ENCODE measurements at regions not wholly inside any gene's neighbourhood (a gene's known extent, or its start where the extent isn't known, plus 50 kb on each side); places are given as distances from the start of the nearest gene placed in this dataset.

DNA sequence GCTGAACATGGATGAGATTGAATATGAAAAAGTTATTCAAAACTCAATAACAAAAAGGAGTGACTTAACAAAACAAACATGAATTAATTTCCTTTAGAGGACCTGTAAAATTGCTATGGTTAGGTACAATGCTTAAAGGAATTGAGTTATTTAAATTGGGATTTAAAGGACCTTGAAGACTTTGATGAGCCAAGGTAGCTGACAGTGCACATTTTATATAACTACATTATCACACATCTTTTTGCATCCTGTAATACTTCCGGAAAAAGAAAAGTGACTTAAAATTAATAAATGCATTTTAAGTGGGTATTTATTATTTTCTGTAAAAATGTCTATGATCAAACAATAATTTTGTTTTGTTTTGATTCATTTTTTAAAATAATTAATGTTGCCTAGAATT is 964.8 kb upstream of the SLIT2 start:
- POLR2A ChIA-PET, result no interaction called here
- no TSS peak for BruUV-seq (replicated peaks)
- intact Hi-C loops (cut with micrococcal nuclease; ENCODE audit: unreplicated experiment), result no loop called here

GRCh38 chr4:19285146-19285545 is 966.6 kb upstream of the SLIT2 start:
- no peaks in the 10 kb centered on the region for H3K27me3 ChIP-seq (ENCODE audit: control insufficient read depth, insufficient read depth, low read length)
- no peaks in the 10 kb centered on the region for H3K9me3 ChIP-seq (ENCODE audit: control insufficient read depth, insufficient read depth, low read depth, low read length)
- in situ Hi-C loops (cut with HindIII; ENCODE audit: low pct_unique_long_range_greater_than_20kb, low sequenced_read_pairs), result no loop called here
- TF ChIP-seq POLR2AphosphoS5 (IDR thresholded peaks at IDR 0.05; ENCODE audit: low read depth, low read length), result no peak
- TF ChIP-seq SIN3A (IDR thresholded peaks at IDR 0.05; ENCODE audit: borderline replicate concordance, insufficient read depth, low read depth, low read length), result no peak
- TF ChIP-seq TCF7L2 (IDR thresholded peaks at IDR 0.05; ENCODE audit: low read depth, low read length), result no peak
- TF ChIP-seq REST (IDR thresholded peaks at IDR 0.05; ENCODE audit: insufficient read depth in 1 of 2, low read depth in 2 of 2, low read length in 1 of 2), result no peak
- no peak for TF ChIP-seq CTCF (IDR thresholded peaks at IDR 0.05)
- H3K4me3 ChIP-seq (ENCODE audit: low read depth in 2 of 2, low read length in 2 of 2), result no peak overlapping the region
- BruUV-seq (replicated peaks), result no TSS peak
- no peaks in the 10 kb centered on the region for H3K36me3 ChIP-seq (ENCODE audit: control insufficient read depth, insufficient read depth, low read length)
- H3K27ac ChIP-seq (ENCODE audit: low read length), result no peak overlapping the region
- DNase-seq (ENCODE audit: low read depth, low spot score) (no peak), ATAC-seq (no peak)
- intact Hi-C loops (cut with micrococcal nuclease; ENCODE audit: unreplicated experiment), result no loop called here
- H3K4me1 ChIP-seq (ENCODE audit: control insufficient read depth, insufficient read depth, low read length), result no peaks in the 10 kb centered on the region
- ChIA-PET POLR2A (no interaction called here), CTCF (no interaction called here)

More for the DNA sequence above, 964.8 kb upstream of the SLIT2 start:
- no peak overlapping the region for H3K27ac ChIP-seq (ENCODE audit: low read length)
- TF ChIP-seq TCF7L2 (IDR thresholded peaks at IDR 0.05; ENCODE audit: low read depth, low read length), result no peak
- no peak for TF ChIP-seq SIN3A (IDR thresholded peaks at IDR 0.05; ENCODE audit: borderline replicate concordance, insufficient read depth, low read depth, low read length)
- TF ChIP-seq CTCF (IDR thresholded peaks at IDR 0.05), result no peak
- TF ChIP-seq POLR2AphosphoS5 (IDR thresholded peaks at IDR 0.05; ENCODE audit: low read depth, low read length), result no peak
- TF ChIP-seq REST (IDR thresholded peaks at IDR 0.05; ENCODE audit: insufficient read depth in 1 of 2, low read depth in 2 of 2, low read length in 1 of 2), result no peak
- no peaks in the 10 kb centered on the region for H3K27me3 ChIP-seq (ENCODE audit: control insufficient read depth, insufficient read depth, low read length)
- ATAC-seq (no peak), DNase-seq (ENCODE audit: low read depth, low spot score) (no peak)
- no peaks in the 10 kb centered on the region for H3K36me3 ChIP-seq (ENCODE audit: control insufficient read depth, insufficient read depth, low read length)
- CTCF ChIA-PET, result no interaction called here
- in situ Hi-C loops (cut with HindIII; ENCODE audit: low pct_unique_long_range_greater_than_20kb, low sequenced_read_pairs), result no loop called here
- H3K4me1 ChIP-seq (ENCODE audit: control insufficient read depth, insufficient read depth, low read length), result no peaks in the 10 kb centered on the region
- no peaks in the 10 kb centered on the region for H3K9me3 ChIP-seq (ENCODE audit: control insufficient read depth, insufficient read depth, low read depth, low read length)
- no peak overlapping the region for H3K4me3 ChIP-seq (ENCODE audit: low read depth in 2 of 2, low read length in 2 of 2)

Measured in Panc1 (cell line).